ENCODE measurements at regions not wholly inside any gene's neighbourhood (a gene's known extent, or its start where the extent isn't known, plus 50 kb on each side); places are given as distances from the start of the nearest gene placed in this dataset.

DNA sequence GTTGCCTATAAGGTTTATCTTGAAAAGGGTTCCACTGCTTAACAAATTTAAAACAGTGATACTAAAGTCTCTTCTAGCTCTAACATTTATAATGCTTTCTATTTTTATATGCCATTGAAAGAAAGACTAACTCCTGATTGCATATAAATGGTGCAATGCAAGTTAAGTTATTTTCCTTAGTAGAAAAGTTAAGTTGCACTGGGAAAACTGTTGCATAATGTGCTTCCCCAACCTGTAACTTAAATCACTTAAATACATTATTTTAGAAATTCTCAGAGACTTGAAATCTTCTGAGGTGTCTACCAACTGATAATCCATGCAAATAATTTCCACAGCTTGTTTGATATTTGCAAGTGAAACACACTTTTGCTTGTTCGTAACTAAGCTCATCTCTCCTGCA, 175.0 kb upstream of the HMCN1 start:
- TF ChIP-seq CTCF (conservative IDR thresholded peaks at IDR 0.05; ENCODE audit: low read depth, low read length) (no peak), RAD21 (IDR thresholded peaks at IDR 0.05; ENCODE audit: low read length) (no peak), RCOR1 (IDR thresholded peaks at IDR 0.05; ENCODE audit: insufficient replicate concordance, low read length) (no peak)

All from IMR-90 (cell line).